ENCODE measurements at regions not wholly inside any gene's neighbourhood (a gene's known extent, or its start where the extent isn't known, plus 50 kb on each side); places are given as distances from the start of the nearest gene placed in this dataset.

DNA sequence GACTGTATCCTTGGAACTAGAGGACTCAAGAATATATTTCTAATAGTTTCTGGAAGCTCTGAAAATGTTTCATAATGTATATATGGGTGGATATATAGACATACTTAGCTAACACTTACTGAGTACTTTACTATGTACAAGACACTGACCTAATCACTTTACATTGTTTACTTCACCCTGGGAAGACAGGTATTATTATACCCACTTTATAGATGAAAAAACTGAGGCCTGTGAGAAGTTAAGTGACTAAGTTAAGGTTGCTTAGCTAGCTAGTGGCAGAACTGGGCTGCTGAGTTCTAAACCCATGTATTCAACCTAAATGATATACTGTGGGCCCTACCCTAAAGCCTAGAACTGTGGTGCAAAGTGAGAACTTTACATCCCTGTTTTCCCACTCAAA, 79.1 kb upstream of the SSTR1 start:
- intact Hi-C loops (cut with micrococcal nuclease) = no loop called here
- Histone ChIP-seq H3K4me2 (ENCODE audit: insufficient read depth, low read length) (no peak overlapping the region), H3K9me3 (replicated peaks; ENCODE audit: control insufficient read depth, insufficient read depth, low read length) (no peaks in the 10 kb centered on the region), H3K9ac (replicated peaks; ENCODE audit: extremely low read depth, insufficient read depth, low read length) (no peak overlapping the region), H3K27ac (ENCODE audit: insufficient read depth, low read depth, low read length) (no peak overlapping the region), H3K9me1 (replicated peaks; ENCODE audit: control insufficient read depth, extremely low read depth, insufficient read depth, low read length) (no peaks in the 10 kb centered on the region), H2AFZ (ENCODE audit: low read depth, low read length) (no peak overlapping the region), H3K79me2 (ENCODE audit: control insufficient read depth, insufficient read depth, low read length) (no peaks in the 10 kb centered on the region), H3K36me3 (ENCODE audit: control insufficient read depth in 2 of 2, extremely low read depth in 1 of 2, insufficient read depth in 2 of 2, low read length in 2 of 2) (no peaks in the 10 kb centered on the region), H3K4me3 (replicated peaks in 1 of 3; ENCODE audit: insufficient read depth in 1 of 3, low read depth in 1 of 3, low read length in 3 of 3) (no peak overlapping the region), H3K27me3 (ENCODE audit: control insufficient read depth in 2 of 2, insufficient read depth in 2 of 2, low read length in 2 of 2) (no peaks in the 10 kb centered on the region), H3K4me1 (ENCODE audit: control insufficient read depth, extremely low read depth, insufficient read depth, low read length) (no peaks in the 10 kb centered on the region), H4K20me1 (replicated peaks; ENCODE audit: control insufficient read depth, extremely low read depth, insufficient read depth, low read length) (no peaks in the 10 kb centered on the region)
- POLR2A ChIA-PET = no interaction called here
- FAIRE-seq (no peak), DNase-seq (ENCODE audit: low read depth, low spot score) (no peak)
- CTCF ChIA-PET = no interaction called here
- TF ChIP-seq GATA2 (IDR thresholded peaks at IDR 0.05; ENCODE audit: insufficient read depth, insufficient read length, low read depth, low read length) = no peak
- TF ChIP-seq, protein P1, sequence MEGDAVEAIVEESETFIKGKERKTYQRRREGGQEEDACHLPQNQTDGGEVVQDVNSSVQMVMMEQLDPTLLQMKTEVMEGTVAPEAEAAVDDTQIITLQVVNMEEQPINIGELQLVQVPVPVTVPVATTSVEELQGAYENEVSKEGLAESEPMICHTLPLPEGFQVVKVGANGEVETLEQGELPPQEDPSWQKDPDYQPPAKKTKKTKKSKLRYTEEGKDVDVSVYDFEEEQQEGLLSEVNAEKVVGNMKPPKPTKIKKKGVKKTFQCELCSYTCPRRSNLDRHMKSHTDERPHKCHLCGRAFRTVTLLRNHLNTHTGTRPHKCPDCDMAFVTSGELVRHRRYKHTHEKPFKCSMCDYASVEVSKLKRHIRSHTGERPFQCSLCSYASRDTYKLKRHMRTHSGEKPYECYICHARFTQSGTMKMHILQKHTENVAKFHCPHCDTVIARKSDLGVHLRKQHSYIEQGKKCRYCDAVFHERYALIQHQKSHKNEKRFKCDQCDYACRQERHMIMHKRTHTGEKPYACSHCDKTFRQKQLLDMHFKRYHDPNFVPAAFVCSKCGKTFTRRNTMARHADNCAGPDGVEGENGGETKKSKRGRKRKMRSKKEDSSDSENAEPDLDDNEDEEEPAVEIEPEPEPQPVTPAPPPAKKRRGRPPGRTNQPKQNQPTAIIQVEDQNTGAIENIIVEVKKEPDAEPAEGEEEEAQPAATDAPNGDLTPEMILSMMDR (IDR thresholded peaks at IDR 0.05; ENCODE audit: extremely low read depth in 1 of 2, insufficient read depth in 1 of 2, low read depth in 1 of 2, low read length in 2 of 2) = no peak
- TF ChIP-seq, protein P2, sequence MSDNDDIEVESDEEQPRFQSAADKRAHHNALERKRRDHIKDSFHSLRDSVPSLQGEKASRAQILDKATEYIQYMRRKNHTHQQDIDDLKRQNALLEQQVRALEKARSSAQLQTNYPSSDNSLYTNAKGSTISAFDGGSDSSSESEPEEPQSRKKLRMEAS (IDR thresholded peaks at IDR 0.05; ENCODE audit: insufficient read depth, insufficient read length) = no peak
- TF ChIP-seq JUN (IDR thresholded peaks at IDR 0.05; ENCODE audit: borderline replicate concordance, insufficient read depth, insufficient read length, low read depth) = no peak
- no peak for TF ChIP-seq EZH2 (IDR thresholded peaks at IDR 0.05; ENCODE audit: borderline replicate concordance, low read depth, low read length, severe bottlenecking)
- TF ChIP-seq POLR2A (IDR thresholded peaks at IDR 0.05; ENCODE audit: low read depth, low read length) = no peak
- TF ChIP-seq POLR2AphosphoS5 (IDR thresholded peaks at IDR 0.05; ENCODE audit: insufficient read depth, low read depth, low read length) = no peak
- no peak for TF ChIP-seq MYC (IDR thresholded peaks at IDR 0.05; ENCODE audit: low read depth, low read length)
- no peak for TF ChIP-seq FOS (IDR thresholded peaks at IDR 0.05; ENCODE audit: borderline replicate concordance, insufficient read depth, low read length)
- dilution Hi-C loops (cut with MboI; ENCODE audit: extremely low pct_ligation_motif_present, low sequenced_read_pairs) = no loop called here
- BruUV-seq (replicated peaks) = no TSS peak
